GM12891 (cell line): ENCODE measurements at regions not wholly inside any gene's neighbourhood (a gene's known extent, or its start where the extent isn't known, plus 50 kb on each side); places are given as distances from the start of the nearest gene placed in this dataset.

ENCODE experiments used
- DNase-seq: peaks from one replicate; pipeline ENCODE4 v3.0.0; 2011; ENCODE audit warnings: low spot score; ENCODE audit not compliant: insufficient read length
- FAIRE-seq: peaks from 2 replicates; lab custom pipeline; 2011; peaks lifted over from hg19 to GRCh38; lab: Jason Lieb, UNC
- PAX5 ChIP-seq: IDR thresholded peaks from 2 replicates; pipeline ENCODE4 v1.6.1; 2011; ENCODE audit warnings: low read length, moderate library complexity, mild to moderate bottlenecking; ENCODE audit not compliant: insufficient read depth, severe bottlenecking
- POLR2A ChIP-seq: IDR thresholded peaks from 2 replicates; pipeline ENCODE4 v1.6.1; 2011; ENCODE audit warnings: low read depth, low read length, control low read depth
- POLR2AphosphoS5 ChIP-seq: IDR thresholded peaks from 2 replicates; pipeline ENCODE4 v1.6.1; 2011; ENCODE audit warnings: low read depth, low read length, control low read depth
- POU2F2 ChIP-seq: IDR thresholded peaks from 2 replicates; pipeline ENCODE4 v1.6.1; 2011; ENCODE audit warnings: low read depth, mild to moderate bottlenecking, control low read depth, low read length, moderate library complexity
- SPI1 ChIP-seq: IDR thresholded peaks from 2 replicates; pipeline ENCODE4 v1.6.1; 2011; ENCODE audit warnings: low read depth, low read length, control low read depth
- TAF1 ChIP-seq: IDR thresholded peaks from 2 replicates; pipeline ENCODE4 v1.6.1; 2011; ENCODE audit warnings: low read depth, low read length, control low read depth

- no peak for FAIRE-seq
- peak; percentile 66 for TF ChIP-seq SPI1
- no peak for TF ChIP-seq PAX5
- DNase-seq: no peak
These were observed 73.4 kb upstream of the F3 start for GRCh38 chr1:94614996-94615395.

GRCh38 chr1:94614168-94614815, 72.7 kb upstream of the F3 start:
- DNase-seq: no peak
- FAIRE-seq: no peak
- TF ChIP-seq SPI1: no peak
- TF ChIP-seq TAF1: no peak
- TF ChIP-seq POU2F2: no peak
- no peak for TF ChIP-seq PAX5
- TF ChIP-seq POLR2AphosphoS5: no peak
- no peak for TF ChIP-seq POLR2A

GRCh38 chr1:94612525-94613204, 71.1 kb upstream of the F3 start:
- TF ChIP-seq TAF1: no peak
- no peak for TF ChIP-seq POLR2AphosphoS5
- FAIRE-seq (no peak), DNase-seq (no peak)

GRCh38 chr1:94611681-94612475, 70.3 kb upstream of the F3 start:
- DNase-seq: no peak
- no peak for FAIRE-seq
- TF ChIP-seq PAX5: no peak
- TF ChIP-seq SPI1: no peak
- TF ChIP-seq TAF1: no peak
- no peak for TF ChIP-seq POLR2A
- no peak for TF ChIP-seq POLR2AphosphoS5
- no peak for TF ChIP-seq POU2F2

DNA sequence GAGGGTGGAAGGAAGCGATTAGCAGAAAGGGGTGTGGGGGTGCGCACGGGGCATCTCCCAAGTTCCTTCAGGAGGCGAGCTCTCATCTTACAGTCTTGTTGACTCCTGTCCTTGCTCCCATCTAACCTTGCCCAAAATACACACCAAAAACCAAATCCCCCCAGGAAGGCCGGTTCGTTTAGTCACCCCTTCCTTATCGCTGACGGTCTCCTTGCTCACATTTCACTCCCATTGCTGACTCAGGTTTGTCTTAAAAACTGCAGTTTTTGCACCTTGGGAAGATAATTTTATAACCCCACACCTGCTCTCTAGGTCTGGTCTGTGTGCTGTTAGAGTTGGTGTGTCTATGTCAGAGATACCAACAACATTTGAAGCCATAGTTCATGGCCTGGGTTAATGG, 68.1 kb upstream of the F3 start:
- TF ChIP-seq POLR2A (no peak), TAF1 (no peak), POU2F2 (no peak), SPI1 (no peak), POLR2AphosphoS5 (no peak), PAX5 (no peak)
- no peak for FAIRE-seq

DNA sequence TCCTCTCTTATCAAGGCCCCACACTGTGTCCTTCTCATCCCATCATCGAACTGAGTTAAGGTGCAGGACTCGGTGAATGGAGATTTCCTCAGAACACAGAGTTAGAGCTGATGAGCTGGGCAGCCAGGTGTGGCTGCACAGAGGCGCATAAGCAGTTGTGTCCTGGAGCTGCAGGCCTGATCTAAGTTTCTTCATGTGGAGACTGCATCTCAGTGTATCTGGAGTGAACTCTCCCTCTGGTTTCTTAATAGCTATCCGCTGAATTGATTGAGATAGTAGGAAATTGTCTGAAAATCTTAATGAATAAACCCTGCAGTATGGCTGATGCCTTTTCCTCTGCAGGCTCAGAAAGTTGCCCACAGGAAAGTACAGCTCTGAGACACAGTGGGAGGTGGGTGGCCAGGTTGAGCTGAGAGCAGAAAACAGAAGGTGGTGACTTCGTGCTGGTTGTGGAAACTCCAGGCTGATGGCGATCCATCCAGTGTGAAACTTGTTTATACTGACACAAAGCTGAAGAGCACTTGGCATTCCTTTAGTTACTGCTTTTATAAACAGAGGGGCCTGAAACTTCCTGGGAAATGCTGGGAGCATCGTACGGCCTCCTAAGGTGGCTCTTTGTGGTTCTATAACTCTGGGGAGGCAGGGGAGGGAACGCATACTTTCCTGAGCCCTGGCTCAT, 67.4 kb upstream of the F3 start:
- TF ChIP-seq POLR2AphosphoS5 (no peak), SPI1 (no peak), POLR2A (no peak), TAF1 (no peak), POU2F2 (no peak), PAX5 (no peak)
- DNase-seq (no peak), FAIRE-seq (no peak)

More for the DNA sequence above, 68.1 kb upstream of the F3 start:
- DNase-seq: no peak

- FAIRE-seq: no peak
- TF ChIP-seq POLR2A (no peak), POU2F2 (no peak), POLR2AphosphoS5 (no peak), TAF1 (no peak), SPI1 (no peak), PAX5 (no peak)
- DNase-seq: no peak
These were observed 66.7 kb upstream of the F3 start for GRCh38 chr1:94608142-94608851.

- DNase-seq (no peak), FAIRE-seq (no peak)
- no peak for TF ChIP-seq SPI1
- no peak for TF ChIP-seq TAF1
- no peak for TF ChIP-seq POU2F2
- no peak for TF ChIP-seq POLR2A
- no peak for TF ChIP-seq PAX5
- no peak for TF ChIP-seq POLR2AphosphoS5
These were observed 65.8 kb upstream of the F3 start for GRCh38 chr1:94607398-94607797.

DNA sequence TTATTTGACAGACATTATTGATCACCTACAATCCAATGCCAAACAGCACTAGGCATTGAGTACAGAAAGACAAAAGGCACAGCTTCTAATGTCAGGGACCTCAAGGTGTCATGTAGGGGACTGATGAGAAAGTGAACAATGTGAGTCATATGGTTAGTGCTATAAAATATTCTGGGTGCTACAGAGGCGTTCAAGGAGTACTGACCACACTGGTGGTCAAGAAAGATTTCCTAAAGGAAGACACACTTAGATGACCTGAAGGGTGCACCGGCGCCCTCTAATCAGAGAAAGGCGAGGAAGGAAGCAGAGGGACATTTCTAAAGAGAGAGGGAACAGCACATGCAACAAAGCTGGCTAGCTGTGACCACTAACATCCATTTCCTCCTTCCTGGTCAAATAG, 64.9 kb upstream of the F3 start:
- no peak for FAIRE-seq

More for the DNA sequence above, 64.9 kb upstream of the F3 start:
- DNase-seq: no peak
- TF ChIP-seq POLR2A (no peak), SPI1 (no peak), POLR2AphosphoS5 (no peak), TAF1 (no peak), PAX5 (no peak), POU2F2 (no peak)
